HFFc6 (cell line): ENCODE measurements at regions not wholly inside any gene's neighbourhood (a gene's known extent, or its start where the extent isn't known, plus 50 kb on each side); places are given as distances from the start of the nearest gene placed in this dataset.
"Not testable (repeated sequence)": the region's sequence is repeated elsewhere in the genome, so short reads cannot be mapped to it uniquely, and the experiment has no call there.

ENCODE experiments used
- DNase-seq: peaks from one replicate; pipeline ENCODE4 v3.0.0-alpha.2; 2018
- H3K27ac Mint-ChIP-seq: 2 replicates; pipeline ENCODE4 v1.8.0; 2020; ENCODE audit warnings: mild to moderate bottlenecking, mixed read lengths
- H3K27me3 Mint-ChIP-seq: 2 replicates; pipeline ENCODE4 v1.8.0; 2021; ENCODE audit warnings: mild to moderate bottlenecking, moderate library complexity, mixed read lengths; ENCODE audit not compliant: insufficient read depth
- H3K36me3 Mint-ChIP-seq: 2 replicates; pipeline ENCODE4 v1.8.0; 2021; ENCODE audit warnings: low read depth, mixed read lengths
- H3K4me1 Mint-ChIP-seq: 2 replicates; pipeline ENCODE4 v1.8.0; 2020; ENCODE audit warnings: low read depth, mixed read lengths
- H3K4me3 Mint-ChIP-seq: 2 replicates; pipeline ENCODE4 v1.8.0; 2020; ENCODE audit warnings: mild to moderate bottlenecking, moderate library complexity, mixed read lengths
- H3K9me3 Mint-ChIP-seq: 2 replicates; pipeline ENCODE4 v1.8.0; 2020; ENCODE audit warnings: mild to moderate bottlenecking, mixed read lengths
- TF ChIP-seq, protein P1 (sequence below): fragments of 200-600 bp; sonication (generic); IDR thresholded peaks from 2 replicates; pipeline ENCODE4 v1.5.0; 2021; ENCODE audit warnings: antibody characterized with exemption, mild to moderate bottlenecking

- Mint-ChIP-seq H3K36me3 (no peaks in the 10 kb centered on the region; the same call in 1 of the 2 replicates), H3K27me3 (no peaks in the 10 kb centered on the region; the same call in none of the 2 replicates), H3K4me3 (no peak overlapping the region), H3K27ac (no peak overlapping the region), H3K4me1 (no peaks in the 10 kb centered on the region), H3K9me3 (peaks cover 43% of the 10 kb centered on the region)
- TF ChIP-seq, protein P1, sequence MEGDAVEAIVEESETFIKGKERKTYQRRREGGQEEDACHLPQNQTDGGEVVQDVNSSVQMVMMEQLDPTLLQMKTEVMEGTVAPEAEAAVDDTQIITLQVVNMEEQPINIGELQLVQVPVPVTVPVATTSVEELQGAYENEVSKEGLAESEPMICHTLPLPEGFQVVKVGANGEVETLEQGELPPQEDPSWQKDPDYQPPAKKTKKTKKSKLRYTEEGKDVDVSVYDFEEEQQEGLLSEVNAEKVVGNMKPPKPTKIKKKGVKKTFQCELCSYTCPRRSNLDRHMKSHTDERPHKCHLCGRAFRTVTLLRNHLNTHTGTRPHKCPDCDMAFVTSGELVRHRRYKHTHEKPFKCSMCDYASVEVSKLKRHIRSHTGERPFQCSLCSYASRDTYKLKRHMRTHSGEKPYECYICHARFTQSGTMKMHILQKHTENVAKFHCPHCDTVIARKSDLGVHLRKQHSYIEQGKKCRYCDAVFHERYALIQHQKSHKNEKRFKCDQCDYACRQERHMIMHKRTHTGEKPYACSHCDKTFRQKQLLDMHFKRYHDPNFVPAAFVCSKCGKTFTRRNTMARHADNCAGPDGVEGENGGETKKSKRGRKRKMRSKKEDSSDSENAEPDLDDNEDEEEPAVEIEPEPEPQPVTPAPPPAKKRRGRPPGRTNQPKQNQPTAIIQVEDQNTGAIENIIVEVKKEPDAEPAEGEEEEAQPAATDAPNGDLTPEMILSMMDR: no peak
- DNase-seq: no peak
Observed at GRCh38 chr1:232319518-232320210, 310.3 kb downstream of the SIPA1L2 start.

DNA sequence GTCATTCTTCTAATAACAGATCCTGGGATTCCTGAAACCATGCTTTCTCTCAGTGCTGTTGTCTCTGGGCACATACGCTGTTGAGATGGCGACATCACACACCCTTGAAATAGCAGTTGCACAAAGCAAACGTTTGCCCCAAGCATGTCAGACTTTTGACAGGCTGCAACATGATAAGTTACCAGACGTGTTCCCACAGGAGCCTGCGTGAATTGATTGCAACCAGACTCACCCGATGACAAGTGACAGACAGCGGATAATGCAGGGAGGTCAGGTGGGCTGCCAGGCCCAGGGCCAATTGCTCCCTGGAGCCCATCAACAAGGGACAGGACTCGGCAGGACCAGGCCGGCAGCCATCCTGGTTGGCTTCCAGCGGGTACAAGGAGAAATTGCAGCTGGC is 310.9 kb downstream of the SIPA1L2 start:
- DNase-seq: no peak
- H3K27me3 Mint-ChIP-seq: no peaks in the 10 kb centered on the region; the same call in none of the 2 replicates
- H3K4me1 Mint-ChIP-seq: no peaks in the 10 kb centered on the region
- no peak overlapping the region for H3K4me3 Mint-ChIP-seq
- peaks cover 49% of the 10 kb centered on the region for H3K9me3 Mint-ChIP-seq
- H3K27ac Mint-ChIP-seq: no peak overlapping the region
- no peaks in the 10 kb centered on the region; the same call in 1 of the 2 replicates for H3K36me3 Mint-ChIP-seq
- TF ChIP-seq, protein P1: no peak

DNA sequence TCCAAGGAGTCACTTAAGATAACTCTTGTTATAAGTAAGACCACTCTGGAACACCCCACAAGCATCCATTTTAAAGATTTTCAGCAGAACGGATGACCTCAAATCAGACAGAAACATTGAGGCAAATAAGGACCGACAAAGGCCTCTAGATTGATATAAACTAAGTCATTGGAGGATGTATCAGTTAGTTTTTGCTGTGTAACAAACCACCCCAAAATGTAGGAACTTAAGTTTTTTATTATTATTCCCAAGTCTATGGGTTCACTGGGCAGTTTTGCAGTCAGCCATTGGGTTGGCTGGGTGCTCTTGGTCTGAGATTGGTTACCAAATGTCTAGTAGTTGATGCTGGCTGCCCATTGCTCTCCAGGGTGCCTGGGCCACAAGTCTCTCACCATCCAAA is 311.8 kb downstream of the SIPA1L2 start:
- TF ChIP-seq, protein P1: no peak
- Mint-ChIP-seq H3K27ac (no peak overlapping the region), H3K36me3 (no peaks in the 10 kb centered on the region; the same call in 1 of the 2 replicates), H3K9me3 (peaks cover 57% of the 10 kb centered on the region), H3K27me3 (no peaks in the 10 kb centered on the region; the same call in none of the 2 replicates), H3K4me3 (no peak overlapping the region), H3K4me1 (no peaks in the 10 kb centered on the region)
- DNase-seq: no peak

DNA sequence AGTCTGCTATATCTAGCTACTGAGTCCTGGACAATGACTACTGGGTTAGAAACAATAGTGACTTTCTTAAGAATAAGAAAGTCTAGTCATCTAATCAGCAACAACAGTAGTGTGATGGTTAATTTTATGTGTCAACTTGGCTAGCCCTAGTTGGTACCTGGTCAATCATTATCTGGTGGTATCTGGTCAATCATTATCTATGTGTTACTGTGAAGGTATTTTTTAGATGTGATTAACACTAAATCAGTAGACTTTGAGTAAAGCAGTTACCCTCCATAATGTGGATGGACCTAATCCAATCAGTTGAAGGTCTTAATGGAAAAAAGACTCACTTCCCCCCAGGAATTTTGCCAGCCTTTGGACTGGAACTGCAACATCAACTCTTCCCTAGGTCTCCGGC is 312.6 kb downstream of the SIPA1L2 start:
- Mint-ChIP-seq H3K4me3 (no peak overlapping the region), H3K27ac (no peak overlapping the region), H3K36me3 (no peaks in the 10 kb centered on the region; the same call in 1 of the 2 replicates), H3K9me3 (peaks cover 61% of the 10 kb centered on the region), H3K4me1 (no peaks in the 10 kb centered on the region), H3K27me3 (no peaks in the 10 kb centered on the region; the same call in none of the 2 replicates)
- TF ChIP-seq, protein P1: no peak
- no peak for DNase-seq

- H3K27ac Mint-ChIP-seq: no peak overlapping the region
- DNase-seq: no peak
- peaks cover 61% of the 10 kb centered on the region for H3K9me3 Mint-ChIP-seq
- TF ChIP-seq, protein P1: no peak
- H3K36me3 Mint-ChIP-seq: no peaks in the 10 kb centered on the region; the same call in 1 of the 2 replicates
- no peak overlapping the region for H3K4me3 Mint-ChIP-seq
- H3K27me3 Mint-ChIP-seq: no peaks in the 10 kb centered on the region; the same call in none of the 2 replicates
- no peaks in the 10 kb centered on the region for H3K4me1 Mint-ChIP-seq
Observed at GRCh38 chr1:232316864-232317263, 313.1 kb downstream of the SIPA1L2 start.

- not testable (repeated sequence) for H3K4me1 Mint-ChIP-seq, H3K27ac Mint-ChIP-seq, H3K36me3 Mint-ChIP-seq, H3K27me3 Mint-ChIP-seq, H3K4me3 Mint-ChIP-seq, DNase-seq
- peaks cover 71% of the 10 kb centered on the region for H3K9me3 Mint-ChIP-seq
Observed at GRCh38 chr1:232313876-232314275, 316.1 kb downstream of the SIPA1L2 start.
